ENCODE measurements at regions not wholly inside any gene's neighbourhood (a gene's known extent, or its start where the extent isn't known, plus 50 kb on each side); places are given as distances from the start of the nearest gene placed in this dataset.

DNA sequence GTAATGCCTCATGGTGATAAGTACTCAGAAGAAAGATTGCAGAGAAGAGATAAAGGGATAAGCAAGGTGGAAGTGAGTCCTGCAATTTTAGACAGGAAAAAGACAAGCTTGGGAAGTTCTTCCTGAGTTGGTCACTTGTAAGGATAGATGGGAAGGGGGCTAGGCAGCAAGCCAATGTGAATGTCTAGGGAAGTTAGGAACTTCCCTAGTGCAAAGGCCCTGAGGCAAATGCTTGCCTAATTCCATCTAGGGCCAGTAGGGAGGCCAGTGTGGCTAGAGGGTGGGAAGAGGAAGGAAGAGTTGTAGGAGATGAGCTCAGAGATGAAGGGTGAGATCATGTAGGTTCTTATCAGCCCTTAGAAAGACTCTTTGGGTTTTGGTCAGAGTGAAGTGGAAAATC is 206.6 kb downstream of the MAT2B start:
- TF ChIP-seq, protein P1, sequence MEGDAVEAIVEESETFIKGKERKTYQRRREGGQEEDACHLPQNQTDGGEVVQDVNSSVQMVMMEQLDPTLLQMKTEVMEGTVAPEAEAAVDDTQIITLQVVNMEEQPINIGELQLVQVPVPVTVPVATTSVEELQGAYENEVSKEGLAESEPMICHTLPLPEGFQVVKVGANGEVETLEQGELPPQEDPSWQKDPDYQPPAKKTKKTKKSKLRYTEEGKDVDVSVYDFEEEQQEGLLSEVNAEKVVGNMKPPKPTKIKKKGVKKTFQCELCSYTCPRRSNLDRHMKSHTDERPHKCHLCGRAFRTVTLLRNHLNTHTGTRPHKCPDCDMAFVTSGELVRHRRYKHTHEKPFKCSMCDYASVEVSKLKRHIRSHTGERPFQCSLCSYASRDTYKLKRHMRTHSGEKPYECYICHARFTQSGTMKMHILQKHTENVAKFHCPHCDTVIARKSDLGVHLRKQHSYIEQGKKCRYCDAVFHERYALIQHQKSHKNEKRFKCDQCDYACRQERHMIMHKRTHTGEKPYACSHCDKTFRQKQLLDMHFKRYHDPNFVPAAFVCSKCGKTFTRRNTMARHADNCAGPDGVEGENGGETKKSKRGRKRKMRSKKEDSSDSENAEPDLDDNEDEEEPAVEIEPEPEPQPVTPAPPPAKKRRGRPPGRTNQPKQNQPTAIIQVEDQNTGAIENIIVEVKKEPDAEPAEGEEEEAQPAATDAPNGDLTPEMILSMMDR (IDR thresholded peaks at IDR 0.05; ENCODE audit: low read length) = no peak
- no peak for TF ChIP-seq EZH2 (IDR thresholded peaks at IDR 0.05; ENCODE audit: borderline replicate concordance, low read length)
